ENCODE measurements at regions not wholly inside any gene's neighbourhood (a gene's known extent, or its start where the extent isn't known, plus 50 kb on each side); places are given as distances from the start of the nearest gene placed in this dataset.

DNA sequence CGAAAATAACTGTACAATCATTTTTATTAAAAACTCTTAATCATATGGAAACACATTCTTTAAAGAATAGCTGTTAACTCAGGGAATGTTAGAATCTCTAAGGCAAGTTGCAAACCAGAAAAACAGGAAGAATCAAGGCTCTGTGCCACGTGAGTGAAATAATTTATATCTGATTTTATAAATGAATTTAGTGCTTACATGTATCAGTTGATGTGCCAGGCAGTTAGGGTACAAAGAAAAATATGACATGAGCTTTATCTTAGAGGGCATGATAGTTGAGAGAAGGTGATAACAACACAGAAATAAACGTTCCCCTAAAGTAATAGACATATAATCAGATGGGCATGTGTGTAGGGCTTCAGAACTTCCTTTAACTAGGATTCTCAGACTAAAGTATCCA is 734.5 kb upstream of the CCDC179 start:
- no peaks in the 10 kb centered on the region for H3K27me3 Mint-ChIP-seq
- ChIA-PET CTCF (no interaction called here), POLR2A (no interaction called here)
- Histone ChIP-seq H3K27me3 (ENCODE audit: control insufficient read depth in 1 of 2, insufficient read depth in 2 of 2, low read length in 2 of 2) (no peaks in the 10 kb centered on the region), H3K9me3 (ENCODE audit: control insufficient read depth in 1 of 2, insufficient read depth in 1 of 2, low read length in 2 of 2) (peaks cover 0 to 3% of the 10 kb centered on the region in 2 experiments), H3K36me3 (ENCODE audit: insufficient read depth, low read length) (no peaks in the 10 kb centered on the region), H3K27ac (ENCODE audit: low read depth in 1 of 2, low read length in 2 of 2) (no peak overlapping the region), H3K4me3 (ENCODE audit: low read length) (no peak overlapping the region), H3K4me1 (ENCODE audit: insufficient read depth, low read length) (no peaks in the 10 kb centered on the region)
- DNase-seq, result no peak
- H3K9me3 Mint-ChIP-seq, result peaks cover 12% of the 10 kb centered on the region
- no peak overlapping the region for H3K4me3 Mint-ChIP-seq
- ATAC-seq (ENCODE audit: poor library complexity), result no peak
- no peaks in the 10 kb centered on the region for H3K36me3 Mint-ChIP-seq (ENCODE audit: low read depth)
- TF ChIP-seq, protein P1, sequence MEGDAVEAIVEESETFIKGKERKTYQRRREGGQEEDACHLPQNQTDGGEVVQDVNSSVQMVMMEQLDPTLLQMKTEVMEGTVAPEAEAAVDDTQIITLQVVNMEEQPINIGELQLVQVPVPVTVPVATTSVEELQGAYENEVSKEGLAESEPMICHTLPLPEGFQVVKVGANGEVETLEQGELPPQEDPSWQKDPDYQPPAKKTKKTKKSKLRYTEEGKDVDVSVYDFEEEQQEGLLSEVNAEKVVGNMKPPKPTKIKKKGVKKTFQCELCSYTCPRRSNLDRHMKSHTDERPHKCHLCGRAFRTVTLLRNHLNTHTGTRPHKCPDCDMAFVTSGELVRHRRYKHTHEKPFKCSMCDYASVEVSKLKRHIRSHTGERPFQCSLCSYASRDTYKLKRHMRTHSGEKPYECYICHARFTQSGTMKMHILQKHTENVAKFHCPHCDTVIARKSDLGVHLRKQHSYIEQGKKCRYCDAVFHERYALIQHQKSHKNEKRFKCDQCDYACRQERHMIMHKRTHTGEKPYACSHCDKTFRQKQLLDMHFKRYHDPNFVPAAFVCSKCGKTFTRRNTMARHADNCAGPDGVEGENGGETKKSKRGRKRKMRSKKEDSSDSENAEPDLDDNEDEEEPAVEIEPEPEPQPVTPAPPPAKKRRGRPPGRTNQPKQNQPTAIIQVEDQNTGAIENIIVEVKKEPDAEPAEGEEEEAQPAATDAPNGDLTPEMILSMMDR (IDR thresholded peaks at IDR 0.05), result no peak
- no peaks in the 10 kb centered on the region for H3K4me1 Mint-ChIP-seq (ENCODE audit: low read depth)
- intact Hi-C loops (cut with DNase I, micrococcal nuclease), result no loop called here
- H3K27ac Mint-ChIP-seq, result no peak overlapping the region

DNA sequence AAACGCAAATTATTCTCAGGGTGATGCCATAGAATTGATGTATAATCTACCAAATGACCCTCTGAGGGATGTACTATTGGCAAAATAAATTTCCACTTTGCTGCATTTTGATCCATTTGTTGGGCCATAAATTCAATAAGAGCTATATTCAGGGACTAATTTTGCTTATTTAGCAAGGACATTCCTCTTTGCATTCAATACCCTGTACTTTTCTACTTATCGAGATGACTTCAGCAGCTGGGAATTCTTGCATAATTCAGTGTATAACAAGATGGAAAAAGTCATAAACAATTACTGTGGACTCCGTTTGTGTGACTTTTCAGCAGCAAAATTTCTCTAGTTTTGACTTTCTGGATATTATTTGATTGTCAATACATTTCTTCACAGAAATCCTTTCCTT is 744.7 kb upstream of the CCDC179 start:
- H3K27me3 Mint-ChIP-seq, result no peaks in the 10 kb centered on the region

DNA sequence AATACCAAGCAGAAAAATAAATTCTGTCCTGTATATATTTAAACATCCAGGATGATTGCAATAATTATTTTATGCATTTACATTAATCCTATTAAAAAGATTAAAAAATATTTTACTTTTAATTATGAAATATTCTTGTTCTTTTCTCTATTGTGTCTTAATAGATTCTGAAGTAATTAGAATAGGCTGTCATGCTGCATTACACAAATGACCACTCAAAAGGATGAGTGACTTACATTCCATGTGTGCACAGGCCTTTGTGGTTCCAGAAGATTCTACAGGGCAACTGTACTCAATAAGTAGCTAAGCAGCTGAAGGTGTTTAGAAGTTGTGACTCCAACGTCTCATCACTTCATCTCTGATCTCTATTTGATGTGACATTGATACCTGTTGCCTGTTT is 745.9 kb upstream of the CCDC179 start:
- intact Hi-C loops (cut with DNase I, micrococcal nuclease), result no loop called here
- H3K9me3 ChIP-seq (ENCODE audit: control insufficient read depth in 1 of 2, insufficient read depth in 1 of 2, low read length in 2 of 2), result no peaks in the 10 kb centered on the region
- H3K4me1 Mint-ChIP-seq (ENCODE audit: low read depth), result no peaks in the 10 kb centered on the region

More for the DNA sequence above, 744.7 kb upstream of the CCDC179 start:
- CTCF ChIA-PET, result no interaction called here
- no peaks in the 10 kb centered on the region for H3K4me1 ChIP-seq (ENCODE audit: insufficient read depth, low read length)
- H3K9me3 ChIP-seq (ENCODE audit: control insufficient read depth in 1 of 2, insufficient read depth in 1 of 2, low read length in 2 of 2), result no peaks in the 10 kb centered on the region
- no peaks in the 10 kb centered on the region for H3K27me3 ChIP-seq (ENCODE audit: control insufficient read depth in 1 of 2, insufficient read depth in 2 of 2, low read length in 2 of 2)
- Mint-ChIP-seq H3K27ac (no peak overlapping the region), H3K4me3 (no peak overlapping the region), H3K36me3 (ENCODE audit: low read depth) (no peaks in the 10 kb centered on the region), H3K4me1 (ENCODE audit: low read depth) (no peaks in the 10 kb centered on the region), H3K9me3 (peaks cover 3% of the 10 kb centered on the region)
- TF ChIP-seq, protein P1 (IDR thresholded peaks at IDR 0.05), result no peak
- ATAC-seq (ENCODE audit: poor library complexity), result no peak
- POLR2A ChIA-PET, result no interaction called here
- no peak for DNase-seq
- H3K27ac ChIP-seq (ENCODE audit: low read depth in 1 of 2, low read length in 2 of 2), result no peak overlapping the region
- no peaks in the 10 kb centered on the region for H3K36me3 ChIP-seq (ENCODE audit: insufficient read depth, low read length)
- intact Hi-C loops (cut with DNase I, micrococcal nuclease), result no loop called here
- H3K4me3 ChIP-seq (ENCODE audit: low read length), result no peak overlapping the region

More for the DNA sequence above, 745.9 kb upstream of the CCDC179 start:
- no peak for ATAC-seq (ENCODE audit: poor library complexity)
- H3K27ac Mint-ChIP-seq, result no peak overlapping the region
- no peak overlapping the region for H3K4me3 Mint-ChIP-seq
- no peaks in the 10 kb centered on the region for H3K27me3 Mint-ChIP-seq
- POLR2A ChIA-PET, result no interaction called here
- Histone ChIP-seq H3K36me3 (ENCODE audit: insufficient read depth, low read length) (no peaks in the 10 kb centered on the region), H3K27ac (ENCODE audit: low read depth in 1 of 2, low read length in 2 of 2) (no peak overlapping the region), H3K4me3 (ENCODE audit: low read length) (no peak overlapping the region), H3K27me3 (ENCODE audit: control insufficient read depth in 1 of 2, insufficient read depth in 2 of 2, low read length in 2 of 2) (no peaks in the 10 kb centered on the region), H3K4me1 (ENCODE audit: insufficient read depth, low read length) (no peaks in the 10 kb centered on the region)
- no peaks in the 10 kb centered on the region for H3K36me3 Mint-ChIP-seq (ENCODE audit: low read depth)
- CTCF ChIA-PET, result no interaction called here
- DNase-seq, result no peak
- peaks cover 3% of the 10 kb centered on the region for H3K9me3 Mint-ChIP-seq
- TF ChIP-seq, protein P1 (IDR thresholded peaks at IDR 0.05), result no peak
